NCI-H526 treated with DMSO at 0.1 percent for 48 hours (cell line): ENCODE measurements at regions not wholly inside any gene's neighbourhood (a gene's known extent, or its start where the extent isn't known, plus 50 kb on each side); places are given as distances from the start of the nearest gene placed in this dataset.
A peak's percentile ranks its signal among the peaks of the same experiment; 100 is the strongest.
"Not testable (repeated sequence)": the region's sequence is repeated elsewhere in the genome, so short reads cannot be mapped to it uniquely, and the experiment has no call there.

ENCODE experiments used
- DNase-seq: peaks from one replicate; lab custom pipeline; 2025; lab: John Stamatoyannopoulos, UW

DNA sequence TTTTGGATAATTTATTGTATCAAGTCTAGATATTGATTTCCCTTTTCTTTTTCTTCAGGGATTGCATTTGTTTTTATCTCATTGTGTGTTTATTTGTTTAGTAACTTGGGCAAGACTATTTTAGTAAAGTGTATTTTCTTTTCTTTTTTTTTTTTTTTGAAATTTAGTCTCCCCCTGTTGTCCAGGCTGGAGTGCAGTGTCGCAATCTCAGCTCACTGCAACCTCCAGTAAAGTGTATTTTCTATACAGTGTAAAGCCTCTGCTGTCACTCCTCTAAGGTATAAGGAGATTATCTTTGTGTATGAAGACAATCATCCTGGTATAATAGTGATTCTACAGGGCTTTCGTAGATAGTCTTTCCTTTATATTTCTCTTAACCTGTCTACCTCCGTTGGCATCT, 2546.0 kb downstream of the PCDH9 start:
- no peak for DNase-seq

GRCh38 chr13:64680739-64681138, 2549.4 kb downstream of the PCDH9 start:
- no peak for DNase-seq

- peak; percentile 9 for DNase-seq
Observed at GRCh38 chr13:64675255-64675892, 2554.8 kb downstream of the PCDH9 start.

- no peak for DNase-seq
Observed at GRCh38 chr13:64674126-64674525, 2556.0 kb downstream of the PCDH9 start.

GRCh38 chr13:64672751-64673150, 2557.4 kb downstream of the PCDH9 start:
- DNase-seq: no peak

DNA sequence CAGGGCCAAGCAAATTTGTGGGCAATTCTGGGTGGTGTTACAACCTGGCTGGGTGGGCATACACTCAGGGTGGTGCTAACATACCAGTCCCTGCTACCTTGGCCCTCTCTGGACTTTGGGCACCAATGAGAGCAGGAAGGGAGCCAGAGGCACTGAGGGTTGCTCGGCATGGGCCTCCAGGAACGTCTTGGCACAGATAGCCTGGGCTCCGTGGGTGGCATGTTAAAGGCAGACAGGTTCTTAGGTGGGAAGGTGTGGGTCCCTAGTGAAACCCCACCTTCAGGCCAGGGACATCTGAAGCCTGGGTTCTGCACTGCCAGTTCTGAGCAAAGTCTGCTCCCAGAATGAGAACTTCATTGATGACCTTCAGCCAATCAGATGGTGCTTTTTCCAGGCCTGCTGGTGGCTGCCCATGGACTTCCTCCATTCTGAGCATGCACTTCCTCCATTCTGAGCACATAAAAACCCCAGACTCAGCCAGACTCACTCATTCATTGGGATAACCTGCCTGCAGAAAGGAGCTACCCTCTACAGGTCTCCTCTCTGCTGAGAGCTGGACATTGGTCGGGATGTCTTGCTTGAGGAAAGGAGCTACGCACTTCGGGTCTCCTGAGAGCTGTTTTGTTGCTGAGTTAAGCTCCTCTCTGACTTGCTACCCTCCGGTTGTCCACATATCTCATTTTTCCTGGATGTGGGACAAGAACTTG, 2567.1 kb downstream of the PCDH9 start:
- DNase-seq: no peak

DNA sequence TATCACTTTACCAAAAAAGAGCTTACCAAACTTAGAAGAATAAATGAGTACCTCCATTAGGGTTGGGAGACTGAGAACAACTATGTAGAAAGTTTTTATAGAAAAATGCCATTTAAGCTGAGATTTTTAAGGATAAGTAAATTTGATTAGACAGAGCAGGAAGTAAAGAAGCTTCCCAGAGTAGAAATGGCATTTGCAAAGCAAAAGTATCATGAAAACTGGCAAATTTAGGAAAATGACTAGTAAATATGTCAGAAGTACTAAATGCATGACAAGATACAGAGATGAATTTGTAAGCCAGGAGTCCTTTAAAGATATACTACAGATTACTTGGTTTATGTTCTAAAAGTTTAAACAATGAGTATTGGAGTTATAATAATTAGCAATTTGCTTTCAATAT, 2581.8 kb downstream of the PCDH9 start:
- DNase-seq: no peak

DNA sequence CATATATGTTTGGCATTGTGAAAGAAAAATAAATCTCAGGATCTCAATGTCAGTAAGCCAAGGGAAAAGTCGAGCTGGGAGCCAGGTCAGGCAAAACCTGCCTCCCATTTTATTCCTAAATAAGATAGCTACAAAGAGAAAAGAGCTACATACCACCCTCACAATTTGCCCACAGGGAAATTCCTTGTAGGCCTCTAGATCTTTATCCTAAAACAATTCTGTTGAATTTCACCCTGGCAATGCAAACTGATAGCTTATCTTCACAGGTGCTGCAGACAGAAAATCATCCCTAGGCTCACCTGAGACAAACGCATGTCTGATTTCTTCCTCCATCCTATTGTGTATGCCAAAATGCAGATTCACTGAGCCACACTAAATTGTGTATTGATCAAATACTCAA, 2587.1 kb downstream of the PCDH9 start:
- no peak for DNase-seq

DNA sequence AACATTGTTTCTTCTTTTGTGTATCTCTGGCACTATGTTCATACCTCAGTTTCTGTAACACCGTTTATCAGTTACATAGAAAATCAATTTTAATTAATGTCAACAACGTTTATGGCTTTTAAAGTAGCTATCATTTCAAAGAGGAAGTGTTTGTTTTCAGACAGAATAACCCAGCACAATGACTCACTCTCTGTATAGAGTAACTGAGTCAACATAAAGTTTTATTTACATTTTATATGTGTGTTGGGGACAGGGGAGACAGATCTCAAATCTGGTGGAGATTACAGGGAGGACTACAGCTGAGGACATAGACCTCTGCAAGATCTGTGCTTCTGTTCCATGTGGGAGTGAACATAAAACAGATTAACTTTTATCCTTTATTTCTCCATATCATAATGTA, 2590.1 kb downstream of the PCDH9 start:
- DNase-seq: no peak

- no peak for DNase-seq
Observed at GRCh38 chr13:64639206-64639605, 2590.9 kb downstream of the PCDH9 start.

DNA sequence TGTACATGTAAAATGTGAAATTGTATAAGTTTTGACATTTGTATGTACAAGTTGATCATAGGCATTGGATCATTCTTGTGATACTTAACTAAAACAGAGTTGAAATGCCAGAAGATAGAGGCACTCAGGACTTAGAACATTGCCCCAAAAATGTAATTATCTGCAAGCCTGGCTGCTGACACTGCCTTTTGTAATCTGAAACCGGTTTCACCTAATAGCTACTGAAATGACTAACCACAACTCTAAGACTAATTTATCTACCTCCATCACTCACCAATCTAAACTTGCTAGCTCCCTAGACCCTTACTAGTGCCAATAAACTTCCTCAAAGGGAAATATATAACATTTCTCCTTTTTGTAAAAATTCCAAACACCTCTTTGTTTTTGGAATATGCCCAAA, 2596.2 kb downstream of the PCDH9 start:
- DNase-seq: no peak

DNA sequence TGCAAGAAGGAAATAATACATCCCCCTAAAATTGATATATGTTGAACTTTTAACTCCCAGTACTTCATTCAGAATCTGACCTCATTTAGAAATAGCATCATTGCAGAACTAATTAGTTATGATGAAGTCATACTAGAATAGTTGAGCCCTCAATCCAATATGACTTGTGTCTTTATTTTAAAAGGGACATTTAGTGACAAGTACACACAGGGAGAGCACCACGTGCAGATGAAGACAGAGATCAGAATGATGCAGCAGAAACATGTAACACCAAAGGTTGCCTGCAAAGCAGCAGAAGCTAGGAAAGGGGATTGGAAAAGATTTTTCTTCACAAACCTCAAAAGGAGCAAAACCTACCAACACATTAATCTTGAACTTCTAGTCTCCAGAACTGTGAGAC, 2602.5 kb downstream of the PCDH9 start:
- DNase-seq: no peak

DNA sequence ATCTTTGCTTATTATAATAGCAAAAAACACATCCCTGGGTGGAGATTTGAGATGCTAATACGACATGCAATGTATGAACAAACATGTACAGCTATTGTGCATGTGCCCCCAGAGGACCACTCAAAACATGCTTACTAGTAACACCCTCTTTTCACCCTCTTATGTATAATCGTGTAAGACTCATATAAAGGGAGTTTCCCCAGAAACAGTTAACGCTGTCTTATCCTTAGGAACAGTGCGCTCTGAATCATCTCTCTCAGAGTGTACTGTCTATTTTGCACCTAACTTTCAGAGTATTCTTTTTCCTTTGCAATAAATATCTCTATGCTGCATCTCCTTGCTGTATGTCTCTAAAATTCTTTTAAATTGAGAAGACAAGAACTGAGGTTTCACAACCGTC, 2604.0 kb downstream of the PCDH9 start:
- DNase-seq: no peak

- no peak for DNase-seq
Observed at GRCh38 chr13:64617231-64617630, 2612.9 kb downstream of the PCDH9 start.

GRCh38 chr13:64591971-64592370, 2638.2 kb downstream of the PCDH9 start:
- no peak for DNase-seq

- DNase-seq: no peak
Observed at GRCh38 chr13:64579331-64579730, 2650.8 kb downstream of the PCDH9 start.

GRCh38 chr13:64568748-64569147, 2661.4 kb downstream of the PCDH9 start:
- no peak for DNase-seq

GRCh38 chr13:64558031-64558430, 2672.1 kb downstream of the PCDH9 start:
- not testable (repeated sequence) for DNase-seq

- DNase-seq: no peak
Observed at GRCh38 chr13:64556376-64556775, 2673.8 kb downstream of the PCDH9 start.

DNA sequence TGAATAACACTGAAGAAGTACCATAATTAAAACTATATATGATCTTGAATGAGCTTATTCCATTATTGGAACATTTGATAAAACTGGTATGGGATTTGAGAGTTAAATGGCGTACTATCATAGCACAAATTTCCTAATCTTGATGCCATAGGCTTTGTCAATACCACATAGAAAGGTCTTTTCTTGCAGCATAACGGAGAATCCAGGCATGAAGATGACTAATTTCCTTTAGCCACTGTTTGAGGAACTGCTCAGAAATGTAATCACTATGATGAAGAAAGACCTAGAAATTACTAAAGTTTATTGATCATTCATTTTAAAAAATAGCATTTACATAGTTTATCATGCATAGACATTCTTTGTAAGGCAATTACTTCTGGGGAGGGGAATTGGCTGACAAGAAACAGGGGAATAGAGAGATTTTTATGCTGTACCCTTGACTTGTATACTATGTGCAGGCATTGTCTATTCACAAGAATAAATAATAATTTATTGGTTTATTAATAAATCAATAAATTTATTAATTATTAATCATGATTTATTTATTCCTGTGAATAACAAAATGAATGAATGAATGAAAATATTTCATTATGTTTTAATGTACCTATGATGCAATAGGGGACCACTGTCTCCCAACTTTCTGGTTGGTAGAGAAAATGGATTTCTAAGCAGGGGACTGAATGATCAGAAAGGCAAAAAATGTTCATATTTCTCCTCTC, 2676.6 kb downstream of the PCDH9 start:
- DNase-seq: no peak

GRCh38 chr13:64551755-64552154, 2678.4 kb downstream of the PCDH9 start:
- no peak for DNase-seq

DNA sequence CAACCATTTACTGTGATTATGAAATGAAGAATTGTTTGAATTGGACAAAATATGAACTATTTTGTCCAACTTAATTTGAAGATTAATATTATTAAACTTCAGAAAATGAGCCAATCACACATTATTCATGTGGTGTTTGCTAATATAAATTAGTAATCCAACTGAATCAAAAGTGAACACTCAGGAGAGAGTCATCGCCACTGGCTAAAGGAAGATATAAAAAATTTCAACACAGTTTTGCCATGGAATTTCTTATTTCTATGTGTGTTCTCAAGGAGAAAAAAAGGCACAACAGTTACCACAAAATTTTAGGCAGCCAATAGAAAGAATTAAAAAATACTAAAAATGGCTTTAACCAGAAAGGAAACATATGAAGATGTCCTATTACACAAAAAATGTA, 2683.8 kb downstream of the PCDH9 start:
- no peak for DNase-seq

GRCh38 chr13:64540976-64541375, 2689.2 kb downstream of the PCDH9 start:
- no peak for DNase-seq
